ENCODE measurements at regions not wholly inside any gene's neighbourhood (a gene's known extent, or its start where the extent isn't known, plus 50 kb on each side); places are given as distances from the start of the nearest gene placed in this dataset.

- DNase-seq = no peak
Measured at GRCh38 chr3:177930771-177931170, 605.5 kb upstream of the KCNMB2 start.

GRCh38 chr3:177931346-177931745, 604.9 kb upstream of the KCNMB2 start:
- no peak for DNase-seq

DNA sequence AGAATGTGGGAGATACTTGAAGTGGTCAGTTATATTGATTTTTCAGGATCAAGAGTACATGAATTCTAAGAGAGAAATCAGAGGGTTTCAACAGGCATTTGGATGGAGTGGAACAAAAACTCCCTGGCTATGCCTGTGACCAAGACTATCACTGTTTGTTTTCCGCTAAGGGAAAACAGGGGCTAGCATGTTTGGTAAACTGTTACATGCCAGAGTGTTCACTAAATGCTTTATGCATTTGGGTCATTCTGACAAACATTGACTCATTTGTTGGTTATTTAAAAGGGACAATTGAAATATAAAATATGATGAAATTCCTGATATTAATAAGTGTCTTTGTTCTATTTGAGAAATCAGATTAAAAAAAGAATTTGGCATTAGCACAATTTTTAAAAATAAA, 603.9 kb upstream of the KCNMB2 start:
- DNase-seq = no peak

GRCh38 chr3:177932750-177933660, 603.2 kb upstream of the KCNMB2 start:
- DNase-seq = no peak

DNA sequence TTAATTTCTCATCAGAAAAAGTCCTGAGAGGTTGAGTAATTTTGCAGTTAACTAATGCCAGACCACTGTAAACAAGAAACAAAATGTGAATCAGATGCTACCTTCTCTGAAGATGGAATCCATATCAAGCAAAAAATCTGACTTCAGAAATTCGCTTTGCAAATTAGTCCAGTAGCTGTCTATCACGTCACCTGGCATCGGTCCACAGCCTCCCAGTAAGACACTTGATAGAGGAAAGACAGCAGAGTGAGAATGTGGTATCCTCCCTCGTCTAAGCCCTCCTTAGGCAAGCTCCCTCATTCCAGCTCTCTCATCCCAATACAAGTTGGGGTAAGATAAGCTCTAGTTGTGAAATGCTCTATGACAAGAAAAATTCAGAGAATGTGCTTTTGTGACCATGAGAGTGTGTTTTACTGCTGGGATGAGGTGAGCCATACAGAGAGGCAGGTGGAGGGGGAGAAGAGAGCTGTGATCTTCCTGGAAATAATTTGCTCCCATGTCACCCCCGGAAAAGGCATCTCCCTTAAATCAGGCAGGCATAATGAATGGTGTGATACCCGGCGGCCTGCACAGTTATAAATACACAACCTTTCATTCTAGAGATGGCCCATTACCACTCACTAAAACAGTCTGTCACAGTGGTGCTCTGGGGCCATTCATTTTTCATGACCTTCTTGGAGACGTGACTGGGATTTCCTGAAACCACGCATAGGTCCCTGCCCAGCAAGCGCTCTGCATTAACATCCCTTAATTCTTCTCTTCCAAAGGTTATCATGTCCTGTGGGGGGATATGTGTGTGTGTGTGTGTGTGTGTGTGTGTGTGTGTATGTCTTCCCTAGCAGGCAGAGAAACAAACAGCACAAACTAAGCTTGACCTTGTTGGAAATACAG, 602.0 kb upstream of the KCNMB2 start:
- peak in 1 of 51 donors; percentile 1 for DNase-seq

DNA sequence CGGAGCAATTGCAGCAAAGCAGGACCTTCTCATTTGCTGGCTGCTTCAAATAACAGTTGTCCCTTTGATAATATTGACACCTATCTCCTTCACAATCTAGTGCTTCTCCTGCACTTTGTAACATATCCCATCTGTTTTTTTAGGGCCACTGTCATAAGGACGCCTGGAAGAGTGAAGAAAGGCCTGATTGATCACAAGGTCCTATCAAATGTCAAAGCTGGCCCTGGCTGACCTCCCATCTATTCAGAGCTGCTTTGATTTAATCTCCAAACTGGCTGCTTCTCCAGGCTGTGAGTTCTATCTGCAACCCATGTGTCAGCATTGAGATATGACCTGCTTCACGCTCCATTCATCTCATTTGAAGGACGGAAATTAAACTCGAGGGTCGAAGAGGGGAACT, 601.2 kb upstream of the KCNMB2 start:
- no peak for DNase-seq

DNA sequence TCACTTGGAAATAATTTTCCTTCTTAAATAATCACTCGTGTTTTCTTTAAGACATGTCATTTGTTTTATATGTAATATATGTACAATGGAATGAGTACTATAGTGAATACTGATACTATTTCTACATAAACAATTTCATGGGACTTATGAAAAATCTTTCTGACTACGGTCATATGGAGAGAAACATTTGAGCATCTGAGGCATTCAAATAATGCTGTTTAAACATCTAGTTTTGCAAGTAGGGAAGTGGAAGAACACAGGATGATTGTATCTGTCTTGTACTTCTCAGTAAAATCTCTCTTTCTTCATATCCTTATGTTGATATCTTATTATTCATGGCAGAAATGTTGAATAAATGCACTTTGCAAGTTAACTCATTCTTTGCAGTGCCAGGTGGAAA, 599.5 kb upstream of the KCNMB2 start:
- DNase-seq = no peak

DNA sequence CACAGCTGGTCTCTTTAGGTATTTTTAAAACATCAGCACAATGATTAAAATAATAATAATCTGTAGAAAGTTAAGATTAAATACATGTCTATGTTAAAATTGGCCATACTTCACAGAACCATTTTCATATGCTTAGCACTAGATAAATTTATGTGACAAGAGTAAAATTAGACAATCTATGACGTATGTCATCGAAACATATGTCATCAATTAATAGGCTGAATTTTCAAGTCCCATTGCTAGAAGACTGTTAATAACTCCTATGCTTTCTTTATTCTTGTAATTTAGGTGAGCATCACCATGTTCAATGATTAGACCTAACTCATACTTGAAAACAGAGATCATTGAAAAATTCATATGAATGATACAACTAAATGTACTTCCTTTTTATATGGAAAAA, 593.3 kb upstream of the KCNMB2 start:
- no peak for DNase-seq

GRCh38 chr3:177944228-177944661, 592.0 kb upstream of the KCNMB2 start:
- DNase-seq = no peak

DNA sequence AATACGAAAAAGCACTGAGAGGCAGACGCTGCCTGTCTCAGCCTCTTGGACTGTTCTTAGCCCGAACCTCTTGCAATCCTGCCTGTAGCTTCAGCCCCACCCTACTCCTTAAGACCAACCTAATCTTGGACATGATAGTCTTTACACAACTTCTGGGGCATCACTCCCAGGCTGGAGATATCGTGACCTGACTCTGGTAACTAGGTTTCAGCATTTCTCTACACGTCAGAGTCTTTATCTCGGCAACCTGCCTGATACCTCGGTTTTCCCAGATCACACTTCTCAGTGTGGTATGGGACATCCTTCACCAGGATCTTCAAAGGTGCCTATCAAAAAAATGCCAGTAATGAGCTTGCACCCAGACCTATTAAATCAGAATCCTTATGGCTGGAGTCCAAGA, 590.2 kb upstream of the KCNMB2 start:
- DNase-seq = no peak

DNA sequence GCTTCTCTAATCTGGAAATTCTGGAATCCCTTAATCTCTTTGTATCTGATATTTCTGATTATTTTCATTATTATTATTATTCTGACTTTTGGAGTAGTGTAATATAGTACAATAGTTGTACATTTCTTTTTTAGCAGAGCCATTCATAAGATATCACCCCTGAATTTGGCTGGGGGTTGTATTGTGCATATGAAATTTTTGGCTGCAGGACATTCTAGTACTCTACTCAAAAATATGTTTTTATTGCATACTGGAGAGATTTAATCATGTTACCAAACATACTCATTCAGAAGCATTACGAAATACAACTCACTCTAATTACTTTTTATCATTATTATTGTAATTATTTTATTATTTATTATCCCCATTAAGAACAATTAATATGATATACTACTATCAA, 589.7 kb upstream of the KCNMB2 start:
- no peak for DNase-seq

DNA sequence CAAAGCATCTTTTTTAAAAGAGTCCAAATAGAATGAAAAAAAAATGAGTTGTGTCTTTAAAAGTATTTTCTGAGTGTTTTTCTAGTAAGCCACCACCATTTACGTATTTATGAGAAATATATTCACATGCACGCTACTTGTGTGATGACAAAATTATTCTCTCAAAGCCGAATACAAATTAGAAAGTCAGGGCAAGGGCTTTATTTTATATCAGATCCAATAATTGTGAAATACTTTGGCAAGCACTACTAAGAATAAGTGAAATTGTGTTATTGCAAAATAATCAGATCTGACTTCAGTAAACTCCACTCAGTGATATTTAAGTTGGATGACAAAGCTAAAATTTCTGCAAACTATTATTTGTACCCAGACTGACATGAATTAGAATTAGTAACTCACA, 589.3 kb upstream of the KCNMB2 start:
- no peak for DNase-seq

GRCh38 chr3:177947901-177948300, 588.3 kb upstream of the KCNMB2 start:
- DNase-seq = no peak

- no peak for DNase-seq
Measured at GRCh38 chr3:177948716-177949425, 587.4 kb upstream of the KCNMB2 start.

GRCh38 chr3:177959188-177959587, 577.0 kb upstream of the KCNMB2 start:
- DNase-seq = no peak

- DNase-seq = no peak
Measured at GRCh38 chr3:177960014-177960413, 576.2 kb upstream of the KCNMB2 start.

DNA sequence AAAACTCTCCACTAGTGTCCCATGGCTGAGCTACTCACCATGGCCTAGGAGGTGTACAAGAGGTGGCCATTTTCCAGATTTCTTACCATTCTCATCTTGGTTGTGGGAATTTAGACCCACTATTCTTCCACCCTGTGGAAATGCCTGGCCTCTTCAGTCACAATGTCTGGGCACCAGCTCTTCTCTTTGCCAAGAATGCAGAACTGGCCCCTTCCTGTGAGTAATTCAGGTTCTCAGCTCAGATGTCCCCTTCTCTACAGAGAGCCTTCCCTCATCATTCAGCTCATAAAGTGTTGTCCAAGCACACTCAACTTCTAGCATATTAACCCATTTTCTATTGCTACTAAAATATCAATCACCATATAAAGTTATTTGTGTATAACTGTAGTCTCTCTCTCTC, 575.5 kb upstream of the KCNMB2 start:
- DNase-seq = no peak

DNA sequence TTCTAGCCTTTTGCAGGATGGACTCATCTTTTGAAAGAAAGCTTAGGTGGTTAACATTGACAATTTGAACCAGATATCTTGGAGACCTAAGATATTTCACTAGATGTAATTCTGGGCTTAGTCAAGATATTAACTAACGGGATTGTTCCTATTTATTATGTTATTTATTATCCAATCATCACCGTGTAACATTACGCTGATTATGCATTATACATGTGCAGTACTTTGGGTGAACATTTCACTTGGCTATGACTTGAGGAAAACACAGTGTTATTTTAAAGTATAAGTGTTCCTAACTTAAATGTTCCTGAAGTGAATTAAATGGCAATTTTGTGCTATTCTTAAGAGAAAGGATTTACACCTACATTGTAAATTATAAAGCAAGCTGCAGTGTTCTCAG, 574.5 kb upstream of the KCNMB2 start:
- DNase-seq = peak in 1 of 51 donors; percentile 14

DNA sequence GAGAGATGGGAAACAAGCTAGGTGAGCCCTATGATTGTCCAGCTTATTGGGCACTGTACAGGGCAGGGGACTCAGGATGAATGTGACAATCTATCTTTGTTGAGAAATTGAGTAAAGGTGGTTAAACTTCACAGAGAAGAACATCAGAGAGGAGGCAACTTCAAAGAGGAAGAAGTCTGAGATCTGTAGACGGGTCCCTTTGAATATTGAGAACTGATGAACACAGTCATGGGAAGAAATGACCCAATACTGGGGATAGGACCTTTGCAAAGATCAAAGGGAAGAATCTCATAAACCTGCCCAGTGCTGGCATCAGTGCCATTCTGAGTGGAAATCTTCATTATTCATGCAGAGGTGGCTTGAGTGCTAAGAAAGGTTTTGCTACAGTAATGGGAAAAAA, 569.7 kb upstream of the KCNMB2 start:
- no peak for DNase-seq

DNA sequence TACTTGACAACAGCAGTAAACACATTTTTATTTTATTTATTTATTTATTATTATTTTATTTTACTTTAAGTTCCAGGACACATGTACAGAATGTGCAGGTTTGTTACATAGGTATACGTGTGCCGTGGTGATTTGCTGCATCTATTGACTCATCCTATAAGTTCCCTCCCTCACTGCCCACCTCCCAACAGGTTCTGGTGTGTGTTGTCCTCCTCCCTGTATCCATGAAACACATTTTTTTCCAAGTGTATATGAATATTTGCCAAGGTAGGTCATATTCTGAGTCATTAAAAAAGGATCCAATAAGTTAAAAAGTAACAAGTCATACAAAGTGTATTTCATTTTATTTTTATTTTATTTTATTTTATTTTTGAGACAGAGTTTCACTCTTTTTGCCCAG, 567.3 kb upstream of the KCNMB2 start:
- no peak for DNase-seq

- no peak for DNase-seq
Measured at GRCh38 chr3:177973241-177973840, 562.9 kb upstream of the KCNMB2 start.

All from hypothalamus (tissue), 51 donors.